C4-2B (cell line): ENCODE measurements at regions not wholly inside any gene's neighbourhood (a gene's known extent, or its start where the extent isn't known, plus 50 kb on each side); places are given as distances from the start of the nearest gene placed in this dataset.

Experiments
- ZFX ChIP-seq: fragments of 450-650 bp; IDR thresholded peaks from 2 replicates; pipeline ENCODE4 v1.6.1; 2017
- TF ChIP-seq, protein P1 (sequence below): fragments of 450-650 bp; conservative IDR thresholded peaks from 2 replicates; pipeline ENCODE4 v1.5.1; 2017; ENCODE audit warnings: mild to moderate bottlenecking

DNA sequence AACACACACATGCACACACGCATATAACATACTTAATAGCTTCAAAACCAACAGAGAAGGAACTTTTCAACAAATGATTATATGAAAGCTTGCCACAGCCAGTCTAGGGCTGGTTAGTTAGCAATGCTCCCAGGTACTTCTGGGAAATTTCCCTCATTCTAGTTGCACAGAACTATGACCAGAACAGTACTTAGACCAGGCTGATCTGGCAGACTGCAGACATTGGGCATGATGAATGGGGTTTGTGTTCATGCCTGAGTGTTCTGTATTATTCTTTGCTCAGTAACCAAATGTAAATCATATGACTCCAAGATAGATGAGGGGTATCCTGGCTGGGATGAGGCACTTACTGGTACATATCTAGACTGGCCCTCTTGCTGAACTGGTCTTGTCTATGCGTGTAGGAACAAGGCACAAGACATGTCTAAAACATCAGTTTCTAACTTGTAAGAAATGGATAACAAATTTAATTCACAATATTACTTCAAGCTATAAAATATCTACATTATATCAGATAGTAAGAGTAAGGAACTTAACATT, 50.3 kb upstream of the GEMIN8 start:
- TF ChIP-seq, protein P1, sequence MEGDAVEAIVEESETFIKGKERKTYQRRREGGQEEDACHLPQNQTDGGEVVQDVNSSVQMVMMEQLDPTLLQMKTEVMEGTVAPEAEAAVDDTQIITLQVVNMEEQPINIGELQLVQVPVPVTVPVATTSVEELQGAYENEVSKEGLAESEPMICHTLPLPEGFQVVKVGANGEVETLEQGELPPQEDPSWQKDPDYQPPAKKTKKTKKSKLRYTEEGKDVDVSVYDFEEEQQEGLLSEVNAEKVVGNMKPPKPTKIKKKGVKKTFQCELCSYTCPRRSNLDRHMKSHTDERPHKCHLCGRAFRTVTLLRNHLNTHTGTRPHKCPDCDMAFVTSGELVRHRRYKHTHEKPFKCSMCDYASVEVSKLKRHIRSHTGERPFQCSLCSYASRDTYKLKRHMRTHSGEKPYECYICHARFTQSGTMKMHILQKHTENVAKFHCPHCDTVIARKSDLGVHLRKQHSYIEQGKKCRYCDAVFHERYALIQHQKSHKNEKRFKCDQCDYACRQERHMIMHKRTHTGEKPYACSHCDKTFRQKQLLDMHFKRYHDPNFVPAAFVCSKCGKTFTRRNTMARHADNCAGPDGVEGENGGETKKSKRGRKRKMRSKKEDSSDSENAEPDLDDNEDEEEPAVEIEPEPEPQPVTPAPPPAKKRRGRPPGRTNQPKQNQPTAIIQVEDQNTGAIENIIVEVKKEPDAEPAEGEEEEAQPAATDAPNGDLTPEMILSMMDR = no peak
- no peak for TF ChIP-seq ZFX
